Trophoblast cell (in vitro differentiated cells and primary cell): ENCODE measurements at regions not wholly inside any gene's neighbourhood (a gene's known extent, or its start where the extent isn't known, plus 50 kb on each side); places are given as distances from the start of the nearest gene placed in this dataset.

ENCODE experiments used
- DNase-seq, 2 donors: peaks; one replicate each; pipeline ENCODE4 v3.0.0-alpha.2; 2016
- H2AFZ ChIP-seq: 2 replicates; pipeline ENCODE4 v1.6.1; 2013; ENCODE audit warnings: low read length, moderate library complexity, mild to moderate bottlenecking; ENCODE audit not compliant: insufficient read depth, poor library complexity
- H2AK5ac ChIP-seq: 2 replicates; pipeline ENCODE4 v1.6.1; 2013; ENCODE audit warnings: mild to moderate bottlenecking, low read length
- H2BK120ac ChIP-seq: 2 replicates; pipeline ENCODE4 v1.6.1; 2013; ENCODE audit warnings: low read length, mild to moderate bottlenecking, moderate library complexity; ENCODE audit not compliant: insufficient read depth, poor library complexity
- H2BK12ac ChIP-seq: 2 replicates; pipeline ENCODE4 v1.6.1; 2013; ENCODE audit warnings: mild to moderate bottlenecking, low read length, moderate library complexity
- H2BK5ac ChIP-seq: 2 replicates; pipeline ENCODE4 v1.6.1; 2013; ENCODE audit warnings: low read length, low read depth, moderate library complexity, mild to moderate bottlenecking; ENCODE audit not compliant: poor library complexity
- H3K14ac ChIP-seq: 2 replicates; pipeline ENCODE4 v1.6.1; 2013; ENCODE audit warnings: mild to moderate bottlenecking, low read length
- H3K18ac ChIP-seq: 2 replicates; pipeline ENCODE4 v1.6.1; 2013; ENCODE audit warnings: mild to moderate bottlenecking, low read length
- H3K23ac ChIP-seq: 2 replicates; pipeline ENCODE4 v1.6.1; 2013; ENCODE audit warnings: low read length
- H3K27ac ChIP-seq: 2 replicates; pipeline ENCODE4 v1.5.1; 2013; ENCODE audit warnings: low read depth, mild to moderate bottlenecking, inconsistent platforms, low read length, moderate library complexity
- H3K27me3 ChIP-seq: 2 replicates; pipeline ENCODE4 v1.6.1; 2013; ENCODE audit warnings: inconsistent platforms, mild to moderate bottlenecking, low read length, moderate library complexity; ENCODE audit not compliant: insufficient read depth
- H3K36me3 ChIP-seq, 2 experiments: 1 replicate in 1 of 2; 2 replicates in 1 of 2; pipeline ENCODE4 v1.6.1; 2013; ENCODE audit warnings: low read length in 2 of 2, mild to moderate bottlenecking in 2 of 2, moderate library complexity in 1 of 2; ENCODE audit not compliant: insufficient read depth in 2 of 2, control insufficient read depth in 1 of 2
- H3K4ac ChIP-seq: 2 replicates; pipeline ENCODE4 v1.6.1; 2013; ENCODE audit warnings: low read depth, mild to moderate bottlenecking, low read length, moderate library complexity
- H3K4me1 ChIP-seq, 2 experiments: 1 replicate in 1 of 2; 2 replicates in 1 of 2; pipeline ENCODE4 v1.6.1; 2013; ENCODE audit warnings: low read length in 2 of 2, mild to moderate bottlenecking in 2 of 2, moderate library complexity in 1 of 2; ENCODE audit not compliant: insufficient read depth in 2 of 2, control insufficient read depth in 1 of 2
- H3K4me2 ChIP-seq: 2 replicates; pipeline ENCODE4 v1.6.1; 2013; ENCODE audit warnings: inconsistent platforms, mild to moderate bottlenecking, low read length, moderate library complexity
- H3K4me3 ChIP-seq: 2 replicates; pipeline ENCODE4 v1.5.1; 2013; ENCODE audit warnings: mild to moderate bottlenecking, low read depth, low read length, inconsistent platforms
- H3K79me1 ChIP-seq: one replicate; pipeline ENCODE4 v1.6.1; 2013; ENCODE audit warnings: low read length
- H3K79me2 ChIP-seq: 2 replicates; pipeline ENCODE4 v1.6.1; 2013; ENCODE audit warnings: low read length, mild to moderate bottlenecking; ENCODE audit not compliant: control insufficient read depth, insufficient read depth, poor library complexity
- H3K9ac ChIP-seq: 2 replicates; pipeline ENCODE4 v1.6.1; 2013; ENCODE audit warnings: mild to moderate bottlenecking, low read length
- H3K9me3 ChIP-seq: 2 replicates; pipeline ENCODE4 v1.6.1; 2013; ENCODE audit warnings: low read depth, mild to moderate bottlenecking, control low read depth, inconsistent platforms, low read length; ENCODE audit not compliant: insufficient read depth
- H4K12ac ChIP-seq: 2 replicates; pipeline ENCODE4 v1.6.1; 2013; ENCODE audit warnings: low read depth, mild to moderate bottlenecking, low read length, moderate library complexity
- H4K8ac ChIP-seq: 2 replicates; pipeline ENCODE4 v1.6.1; 2013; ENCODE audit warnings: low read depth, mild to moderate bottlenecking, low read length, moderate library complexity
- H4K91ac ChIP-seq: one replicate; pipeline ENCODE4 v1.6.1; 2013; ENCODE audit warnings: low read depth, mild to moderate bottlenecking, low read length, moderate library complexity
- WGBS: extraction: QIAGEN DNeasy Blood & Tissue Kit; methylation state at CpG from one replicate; pipeline ENCODE4 v1.1.7; 2013; ENCODE audit warnings: missing lambda C conversion rate; ENCODE audit not compliant: insufficient read length, insufficient coverage; ENCODE audit errors: extremely low coverage; 5-methylcytosine and 5-hydroxymethylcytosine counted together

DNA sequence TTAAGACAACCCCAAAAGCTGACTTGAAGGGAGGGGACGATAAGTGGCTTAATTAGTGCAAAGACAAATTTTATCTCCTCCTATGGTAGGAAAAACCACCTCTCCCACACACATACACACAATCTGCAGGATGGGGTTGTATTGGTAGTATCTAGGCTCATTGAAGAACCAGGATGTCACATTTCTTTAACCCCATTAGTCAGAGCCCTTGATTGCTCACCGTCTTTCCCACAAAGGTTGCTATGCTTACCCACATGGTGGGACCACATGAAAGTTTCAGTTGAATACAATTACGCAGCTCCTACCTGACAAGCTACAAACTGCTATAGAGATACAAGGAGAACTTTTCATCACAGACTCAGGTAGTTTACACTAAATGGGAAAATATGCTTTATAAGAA, 765.0 kb upstream of the CELF4 start:
- no peaks in the 10 kb centered on the region for H3K79me1 ChIP-seq
- H3K18ac ChIP-seq: no peak overlapping the region
- H3K4me3 ChIP-seq: no peak overlapping the region
- no peak overlapping the region for H2BK120ac ChIP-seq
- H3K14ac ChIP-seq: no peak overlapping the region
- no peak overlapping the region for H3K27ac ChIP-seq
- no CpG with 5 or more reads among the region's 3 CpGs for WGBS
- H2BK12ac ChIP-seq: no peak overlapping the region
- no peak for DNase-seq
- H3K79me2 ChIP-seq: no peaks in the 10 kb centered on the region
- no peak overlapping the region for H3K9ac ChIP-seq
- no peaks in the 10 kb centered on the region for H3K27me3 ChIP-seq
- H4K8ac ChIP-seq: no peak overlapping the region
- no peak overlapping the region for H4K91ac ChIP-seq
- H3K9me3 ChIP-seq: no peaks in the 10 kb centered on the region
- H2AK5ac ChIP-seq: no peak overlapping the region
- no peaks in the 10 kb centered on the region for H3K4me1 ChIP-seq
- H4K12ac ChIP-seq: no peak overlapping the region
- H3K4ac ChIP-seq: no peak overlapping the region
- no peak overlapping the region for H2AFZ ChIP-seq
- no peaks in the 10 kb centered on the region for H3K36me3 ChIP-seq
- no peak overlapping the region for H2BK5ac ChIP-seq
- H3K23ac ChIP-seq: no peak overlapping the region
- H3K4me2 ChIP-seq: no peak overlapping the region

DNA sequence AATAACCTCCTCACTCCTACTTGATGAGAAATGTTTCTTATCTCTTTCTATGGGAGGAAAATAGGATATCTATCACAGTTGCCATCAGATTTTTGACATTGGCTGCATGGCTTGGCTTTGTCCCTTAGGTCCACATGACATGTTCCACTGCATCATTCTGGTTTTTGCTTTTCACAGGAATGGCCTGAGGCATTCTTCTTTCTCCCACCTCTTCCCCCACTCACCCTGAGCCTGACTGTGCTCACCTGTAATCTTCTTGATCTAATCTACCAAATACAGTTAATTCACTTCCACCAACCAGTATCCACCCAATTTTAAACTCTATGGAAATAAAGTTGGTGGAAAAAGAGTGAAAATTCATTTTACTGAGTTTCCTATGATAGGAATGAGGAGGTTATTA, 763.5 kb upstream of the CELF4 start:
- no peak overlapping the region for H3K4me3 ChIP-seq
- no peak overlapping the region for H4K12ac ChIP-seq
- no peak overlapping the region for H3K4me2 ChIP-seq
- no peaks in the 10 kb centered on the region for H3K4me1 ChIP-seq
- H3K9me3 ChIP-seq: no peaks in the 10 kb centered on the region
- no peaks in the 10 kb centered on the region for H3K79me2 ChIP-seq
- H2BK12ac ChIP-seq: no peak overlapping the region
- no peaks in the 10 kb centered on the region for H3K79me1 ChIP-seq
- H3K4ac ChIP-seq: no peak overlapping the region
- peak in 1 of 2 donors; percentile 1 for DNase-seq
- H2AFZ ChIP-seq: no peak overlapping the region
- H2AK5ac ChIP-seq: no peak overlapping the region
- H3K14ac ChIP-seq: no peak overlapping the region
- H3K9ac ChIP-seq: no peak overlapping the region
- no peak overlapping the region for H2BK120ac ChIP-seq
- no peak overlapping the region for H2BK5ac ChIP-seq
- H4K91ac ChIP-seq: no peak overlapping the region
- no peak overlapping the region for H4K8ac ChIP-seq
- H3K27me3 ChIP-seq: no peaks in the 10 kb centered on the region
- H3K36me3 ChIP-seq: no peaks in the 10 kb centered on the region
- no peak overlapping the region for H3K27ac ChIP-seq
- no peak overlapping the region for H3K23ac ChIP-seq
- no peak overlapping the region for H3K18ac ChIP-seq

DNA sequence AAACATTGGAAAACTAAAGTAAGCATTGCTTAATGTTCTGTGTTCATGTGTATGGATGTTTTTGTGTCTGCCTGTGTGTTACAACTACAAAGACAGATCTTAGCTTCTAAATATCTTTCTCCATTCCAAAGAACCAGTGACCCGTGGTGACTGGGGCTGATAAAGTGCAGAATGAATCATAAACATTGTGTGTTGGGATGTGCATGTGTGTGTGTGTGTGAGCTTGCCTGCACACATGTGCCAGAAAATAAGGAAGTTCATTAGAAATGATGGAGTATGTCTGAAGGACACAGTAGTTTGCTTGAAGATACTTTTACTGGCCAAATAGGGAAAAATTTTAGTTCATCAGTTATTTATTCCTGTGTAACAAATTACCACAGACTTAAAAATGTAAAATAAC, 756.6 kb upstream of the CELF4 start:
- no peak overlapping the region for H2AFZ ChIP-seq
- H3K4me2 ChIP-seq: no peak overlapping the region
- no peak overlapping the region for H4K91ac ChIP-seq
- H3K36me3 ChIP-seq: no peaks in the 10 kb centered on the region
- H4K8ac ChIP-seq: no peak overlapping the region
- H2BK120ac ChIP-seq: no peak overlapping the region
- H3K4ac ChIP-seq: no peak overlapping the region
- H3K9ac ChIP-seq: no peak overlapping the region
- no peak overlapping the region for H2BK12ac ChIP-seq
- no peaks in the 10 kb centered on the region for H3K4me1 ChIP-seq
- H3K14ac ChIP-seq: no peak overlapping the region
- H2BK5ac ChIP-seq: no peak overlapping the region
- no peak overlapping the region for H3K23ac ChIP-seq
- H3K18ac ChIP-seq: no peak overlapping the region
- no CpG with 5 or more reads among the region's 1 CpG for WGBS
- DNase-seq: no peak
- H3K27me3 ChIP-seq: no peaks in the 10 kb centered on the region
- H3K4me3 ChIP-seq: no peak overlapping the region
- H4K12ac ChIP-seq: no peak overlapping the region
- no peak overlapping the region for H3K27ac ChIP-seq
- no peaks in the 10 kb centered on the region for H3K9me3 ChIP-seq
- H3K79me1 ChIP-seq: no peaks in the 10 kb centered on the region
- no peaks in the 10 kb centered on the region for H3K79me2 ChIP-seq
- H2AK5ac ChIP-seq: no peak overlapping the region

DNA sequence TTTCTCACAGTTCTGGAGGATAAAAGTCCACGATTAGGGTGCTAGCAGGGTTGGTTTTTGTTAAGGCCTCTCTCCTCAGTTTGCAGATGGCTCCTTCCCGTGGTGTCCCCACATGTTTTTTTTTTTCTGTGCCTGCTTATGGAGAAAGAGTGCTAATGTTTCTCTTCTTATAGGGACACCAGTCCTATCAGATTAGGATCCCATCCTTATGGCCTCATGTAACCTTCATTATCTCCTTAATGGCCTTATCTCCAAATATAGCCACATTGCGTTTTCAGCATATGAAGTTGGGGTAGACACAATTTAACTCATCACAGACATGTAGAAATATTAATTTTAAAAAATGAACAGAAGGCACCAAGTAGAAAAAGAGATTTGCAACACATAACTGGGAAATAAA, 755.7 kb upstream of the CELF4 start:
- Histone ChIP-seq H3K4me3 (no peak overlapping the region), H3K9me3 (no peaks in the 10 kb centered on the region), H4K8ac (no peak overlapping the region), H3K27me3 (no peaks in the 10 kb centered on the region), H3K4ac (no peak overlapping the region), H4K91ac (no peak overlapping the region), H3K27ac (no peak overlapping the region), H2BK12ac (no peak overlapping the region), H3K4me1 (no peaks in the 10 kb centered on the region), H3K18ac (no peak overlapping the region), H2BK5ac (no peak overlapping the region), H4K12ac (no peak overlapping the region), H3K79me1 (no peaks in the 10 kb centered on the region), H3K4me2 (no peak overlapping the region), H2BK120ac (no peak overlapping the region), H3K14ac (no peak overlapping the region), H3K79me2 (no peaks in the 10 kb centered on the region), H2AK5ac (no peak overlapping the region), H3K23ac (no peak overlapping the region), H3K36me3 (no peaks in the 10 kb centered on the region), H3K9ac (no peak overlapping the region), H2AFZ (no peak overlapping the region)
- DNase-seq: no peak
- WGBS: no CpG with 5 or more reads among the region's 3 CpGs

DNA sequence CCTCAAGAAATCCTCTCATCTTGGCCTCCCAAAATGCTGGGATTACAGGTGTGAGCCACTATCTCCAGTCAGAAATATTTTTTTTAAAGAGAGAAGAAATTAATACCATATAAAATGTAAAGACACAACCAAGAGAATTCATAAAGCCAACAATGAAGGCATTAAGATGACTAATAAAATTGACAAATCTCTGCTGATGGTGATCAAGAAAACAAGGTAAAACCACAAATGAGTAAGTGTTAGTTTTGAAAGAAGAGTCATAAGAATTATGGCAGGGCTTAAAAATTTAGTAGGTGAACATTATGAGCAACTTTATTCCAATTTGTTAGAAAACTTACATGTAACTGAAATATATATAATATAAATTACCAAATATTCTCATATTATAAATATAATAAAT, 752.8 kb upstream of the CELF4 start:
- no peak for DNase-seq
- Histone ChIP-seq H4K8ac (no peak overlapping the region), H3K9ac (no peak overlapping the region), H3K27me3 (no peaks in the 10 kb centered on the region), H3K79me1 (no peaks in the 10 kb centered on the region), H3K23ac (no peak overlapping the region), H3K4ac (no peak overlapping the region), H3K9me3 (no peaks in the 10 kb centered on the region), H3K4me3 (no peak overlapping the region), H2AK5ac (no peak overlapping the region), H3K4me2 (no peak overlapping the region), H2BK12ac (no peak overlapping the region), H3K18ac (no peak overlapping the region), H3K79me2 (no peaks in the 10 kb centered on the region), H2BK120ac (no peak overlapping the region), H4K91ac (no peak overlapping the region), H3K36me3 (no peaks in the 10 kb centered on the region), H2AFZ (no peak overlapping the region), H4K12ac (no peak overlapping the region), H3K27ac (no peak overlapping the region), H3K4me1 (peaks cover 0 to 2% of the 10 kb centered on the region in 2 experiments), H2BK5ac (no peak overlapping the region), H3K14ac (no peak overlapping the region)
